Prostate gland (tissue), 2 donors: ENCODE measurements at regions not wholly inside any gene's neighbourhood (a gene's known extent, or its start where the extent isn't known, plus 50 kb on each side); places are given as distances from the start of the nearest gene placed in this dataset.
"Not testable (repeated sequence)": the region's sequence is repeated elsewhere in the genome, so short reads cannot be mapped to it uniquely, and the experiment has no call there.

Experiments
- DNase-seq: peaks from one replicate; pipeline ENCODE4 v3.0.0-alpha.2; 2019; ENCODE audit warnings: low spot score
- H3K27ac ChIP-seq, 2 donors: fragments of 200-600 bp; sonication (generic); 2 replicates each; pipeline ENCODE4 v1.5.1; 2017 to 2019
- H3K27me3 ChIP-seq: fragments of 200-600 bp; sonication (generic); replicated peaks from 2 replicates; pipeline ENCODE4 v1.5.1; 2019; ENCODE audit not compliant: insufficient read depth
- H3K36me3 ChIP-seq, 2 donors: fragments of 200-600 bp; sonication (generic); 1 replicate in 1 of 2; 2 replicates in 1 of 2; pipeline versions ENCODE4 v1.5.1 to v1.8.1; 2017 to 2019
- H3K4me1 ChIP-seq: fragments of 200-600 bp; sonication (generic); replicated peaks from 2 replicates; pipeline ENCODE4 v1.5.1; 2019
- H3K4me3 ChIP-seq, 2 donors: fragments of 200-600 bp; sonication (generic); 2 replicates each; pipeline ENCODE4 v1.5.1; 2017 to 2019
- H3K9me3 ChIP-seq: fragments of 200-600 bp; sonication (generic); 2 replicates; pipeline ENCODE4 v1.5.1; 2017
- CTCF ChIP-seq, 4 experiments: fragments of 200-600 bp in 2 of 4; fragments of 450-650 bp in 2 of 4; sonication (generic) in 2 of 4; IDR thresholded peaks; 1 replicate in 3 of 4; 2 replicates in 1 of 4; pipeline ENCODE4 v1.5.1; 2016 to 2019; ENCODE audit warnings: antibody characterized with exemption in 4 of 4, mild to moderate bottlenecking in 2 of 4, moderate library complexity in 2 of 4
- POLR2A ChIP-seq: fragments of 450-650 bp; IDR thresholded peaks from one replicate; pipeline ENCODE4 v1.6.1; 2016; ENCODE audit warnings: antibody characterized with exemption, mild to moderate bottlenecking
- POLR2AphosphoS5 ChIP-seq: sonication (generic); formaldehyde crosslinking; IDR thresholded peaks from one replicate; pipeline ENCODE4 v1.6.1; 2017; ENCODE audit warnings: antibody characterized with exemption
- WGBS: methylation state at CpG from one replicate; pipeline ENCODE4 v1.1.5; 2018; 5-methylcytosine and 5-hydroxymethylcytosine counted together
- intact Hi-C: fragments of 100-400 bp; cut with DNase I; formaldehyde crosslinking; loops from one replicate; pipeline ENCODE4 v1.14.2; 2022

- Histone ChIP-seq H3K4me1 (no peaks in the 10 kb centered on the region), H3K27ac (no peak overlapping the region), H3K27me3 (no peaks in the 10 kb centered on the region), H3K9me3 (no peaks in the 10 kb centered on the region), H3K36me3 (no peaks in the 10 kb centered on the region), H3K4me3 (no peak overlapping the region)
- intact Hi-C loops = no loop called here
- DNase-seq = no peak
- TF ChIP-seq POLR2A (no peak), POLR2AphosphoS5 (no peak), CTCF (IDR thresholded peaks at IDR 0.05) (no peak)
- WGBS = 31% methylated on average over 2 of the region's 2 CpGs
Measured at GRCh38 chr2:175726223-175726622, 275.8 kb downstream of the LNPK start.

- Histone ChIP-seq H3K9me3 (no peaks in the 10 kb centered on the region), H3K27me3 (no peaks in the 10 kb centered on the region), H3K4me1 (no peaks in the 10 kb centered on the region), H3K4me3 (no peak overlapping the region), H3K36me3 (no peaks in the 10 kb centered on the region), H3K27ac (no peak overlapping the region)
- intact Hi-C loops = no loop called here
- DNase-seq = no peak
- TF ChIP-seq POLR2AphosphoS5 = no peak
- WGBS = 65% methylated on average over 6 of the region's 6 CpGs
Measured at GRCh38 chr2:175709248-175709647, 292.8 kb downstream of the LNPK start.

GRCh38 chr2:175707322-175707721 is 294.7 kb downstream of the LNPK start:
- Histone ChIP-seq H3K4me3 (no peak overlapping the region), H3K4me1 (no peaks in the 10 kb centered on the region), H3K9me3 (no peaks in the 10 kb centered on the region), H3K27ac (no peak overlapping the region), H3K27me3 (no peaks in the 10 kb centered on the region), H3K36me3 (no peaks in the 10 kb centered on the region)
- intact Hi-C loops = no loop called here
- no peak for DNase-seq
- no peak for TF ChIP-seq POLR2A
- no peak for TF ChIP-seq POLR2AphosphoS5
- no peak for TF ChIP-seq CTCF (IDR thresholded peaks at IDR 0.05)
- 83% methylated on average over 8 of the region's 8 CpGs for WGBS

- intact Hi-C loops = not testable (repeated sequence)
- 87% methylated on average over 10 of the region's 22 CpGs for WGBS
Measured at GRCh38 chr2:175704568-175704967, 297.5 kb downstream of the LNPK start.

GRCh38 chr2:175698061-175698460 is 304.0 kb downstream of the LNPK start:
- WGBS = 71% methylated on average over 1 of the region's 1 CpG
- no peak for TF ChIP-seq POLR2A
- no peak for TF ChIP-seq POLR2AphosphoS5
- TF ChIP-seq CTCF (IDR thresholded peaks at IDR 0.05) = no peak
- no peaks in the 10 kb centered on the region for H3K27me3 ChIP-seq
- intact Hi-C loops = no loop called here
- no peaks in the 10 kb centered on the region for H3K4me1 ChIP-seq
- no peaks in the 10 kb centered on the region for H3K9me3 ChIP-seq
- H3K27ac ChIP-seq = no peak overlapping the region
- no peaks in the 10 kb centered on the region for H3K36me3 ChIP-seq
- H3K4me3 ChIP-seq = no peak overlapping the region
- DNase-seq = no peak

More at GRCh38 chr2:175704568-175704967, 297.5 kb downstream of the LNPK start:
- not testable (repeated sequence) for H3K9me3 ChIP-seq, H3K4me3 ChIP-seq, H3K27me3 ChIP-seq, DNase-seq, H3K27ac ChIP-seq, H3K36me3 ChIP-seq, H3K4me1 ChIP-seq

GRCh38 chr2:175690113-175690837 is 311.8 kb downstream of the LNPK start:
- H3K27ac ChIP-seq = no peak overlapping the region
- 23% methylated on average over 4 of the region's 4 CpGs for WGBS
- no peaks in the 10 kb centered on the region for H3K4me1 ChIP-seq
- no peaks in the 10 kb centered on the region for H3K36me3 ChIP-seq
- H3K9me3 ChIP-seq = no peaks in the 10 kb centered on the region
- peak; percentile 41 for DNase-seq
- intact Hi-C loops = loop anchor here (2.0 kb wide), 1 partner anchor 397 kb away; no protein-coding TSS in a partner anchor
- H3K27me3 ChIP-seq = no peaks in the 10 kb centered on the region
- H3K4me3 ChIP-seq = no peak overlapping the region
- TF ChIP-seq CTCF (IDR thresholded peaks at IDR 0.05) (peak; percentile 20 to 84 (median 74)), POLR2A (no peak), POLR2AphosphoS5 (peak; percentile 32)
